Ovary (tissue), 3 donors: ENCODE measurements at regions not wholly inside any gene's neighbourhood (a gene's known extent, or its start where the extent isn't known, plus 50 kb on each side); places are given as distances from the start of the nearest gene placed in this dataset.

Experiments
- EP300 ChIP-seq: sonication (generic); formaldehyde crosslinking; IDR thresholded peaks from one replicate; pipeline ENCODE4 v1.6.1; 2017; ENCODE audit warnings: antibody characterized with exemption
- POLR2A ChIP-seq: fragments of 450-650 bp; IDR thresholded peaks from one replicate; pipeline ENCODE4 v1.6.1; 2017; ENCODE audit warnings: antibody characterized with exemption, mild to moderate bottlenecking, moderate library complexity
- TF ChIP-seq, protein P1 (sequence below), 3 donors: fragments of 450-650 bp in 2 of 3; fragments of 200-600 bp in 1 of 3; IDR thresholded peaks; one replicate each; pipeline versions ENCODE4 v1.5.1 to v1.8.0; 2016 to 2022; ENCODE audit warnings: antibody characterized with exemption in 3 of 3, mild to moderate bottlenecking in 1 of 3
- donor health status: DM: no; HTN: no; CAD: no.

DNA sequence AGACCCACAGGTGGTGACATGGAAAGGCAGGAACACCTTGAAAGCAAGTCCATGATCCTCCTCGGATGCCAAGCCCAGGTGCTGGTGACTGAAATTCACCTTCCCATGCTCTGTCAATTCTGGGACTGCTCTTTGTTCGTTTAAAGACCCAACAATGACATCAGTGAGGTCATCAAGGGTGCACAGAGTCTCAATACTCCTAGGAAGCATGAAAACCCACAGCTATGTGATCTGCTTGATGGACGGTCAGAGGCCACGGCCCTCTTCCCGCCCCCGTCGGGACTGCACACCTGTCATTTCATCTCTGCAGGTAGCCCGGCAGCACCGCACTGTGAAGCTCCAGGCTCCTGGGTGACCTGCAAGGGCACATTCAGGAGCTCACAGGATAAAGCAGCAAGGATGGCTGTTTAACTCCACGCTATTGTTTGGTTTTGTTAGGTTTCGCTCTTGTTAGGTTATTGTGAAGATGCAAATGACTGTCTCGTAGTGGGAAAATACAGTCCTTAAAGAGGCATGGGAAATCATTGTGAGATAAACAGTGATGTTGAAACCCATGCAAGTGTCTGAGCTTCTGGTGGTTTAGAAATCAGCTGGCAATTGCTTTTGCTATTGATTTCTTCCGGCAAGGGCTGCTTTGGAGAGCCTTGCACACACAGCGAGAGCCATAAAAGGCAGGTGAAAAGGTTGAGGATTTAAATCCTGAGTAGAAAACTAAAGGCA, 124.8 kb upstream of the AJAP1 start:
- TF ChIP-seq, protein P1, sequence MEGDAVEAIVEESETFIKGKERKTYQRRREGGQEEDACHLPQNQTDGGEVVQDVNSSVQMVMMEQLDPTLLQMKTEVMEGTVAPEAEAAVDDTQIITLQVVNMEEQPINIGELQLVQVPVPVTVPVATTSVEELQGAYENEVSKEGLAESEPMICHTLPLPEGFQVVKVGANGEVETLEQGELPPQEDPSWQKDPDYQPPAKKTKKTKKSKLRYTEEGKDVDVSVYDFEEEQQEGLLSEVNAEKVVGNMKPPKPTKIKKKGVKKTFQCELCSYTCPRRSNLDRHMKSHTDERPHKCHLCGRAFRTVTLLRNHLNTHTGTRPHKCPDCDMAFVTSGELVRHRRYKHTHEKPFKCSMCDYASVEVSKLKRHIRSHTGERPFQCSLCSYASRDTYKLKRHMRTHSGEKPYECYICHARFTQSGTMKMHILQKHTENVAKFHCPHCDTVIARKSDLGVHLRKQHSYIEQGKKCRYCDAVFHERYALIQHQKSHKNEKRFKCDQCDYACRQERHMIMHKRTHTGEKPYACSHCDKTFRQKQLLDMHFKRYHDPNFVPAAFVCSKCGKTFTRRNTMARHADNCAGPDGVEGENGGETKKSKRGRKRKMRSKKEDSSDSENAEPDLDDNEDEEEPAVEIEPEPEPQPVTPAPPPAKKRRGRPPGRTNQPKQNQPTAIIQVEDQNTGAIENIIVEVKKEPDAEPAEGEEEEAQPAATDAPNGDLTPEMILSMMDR (IDR thresholded peaks at IDR 0.05): no peak
- TF ChIP-seq POLR2A: no peak
- no peak for TF ChIP-seq EP300
